ENCODE measurements at regions not wholly inside any gene's neighbourhood (a gene's known extent, or its start where the extent isn't known, plus 50 kb on each side); places are given as distances from the start of the nearest gene placed in this dataset.

DNA sequence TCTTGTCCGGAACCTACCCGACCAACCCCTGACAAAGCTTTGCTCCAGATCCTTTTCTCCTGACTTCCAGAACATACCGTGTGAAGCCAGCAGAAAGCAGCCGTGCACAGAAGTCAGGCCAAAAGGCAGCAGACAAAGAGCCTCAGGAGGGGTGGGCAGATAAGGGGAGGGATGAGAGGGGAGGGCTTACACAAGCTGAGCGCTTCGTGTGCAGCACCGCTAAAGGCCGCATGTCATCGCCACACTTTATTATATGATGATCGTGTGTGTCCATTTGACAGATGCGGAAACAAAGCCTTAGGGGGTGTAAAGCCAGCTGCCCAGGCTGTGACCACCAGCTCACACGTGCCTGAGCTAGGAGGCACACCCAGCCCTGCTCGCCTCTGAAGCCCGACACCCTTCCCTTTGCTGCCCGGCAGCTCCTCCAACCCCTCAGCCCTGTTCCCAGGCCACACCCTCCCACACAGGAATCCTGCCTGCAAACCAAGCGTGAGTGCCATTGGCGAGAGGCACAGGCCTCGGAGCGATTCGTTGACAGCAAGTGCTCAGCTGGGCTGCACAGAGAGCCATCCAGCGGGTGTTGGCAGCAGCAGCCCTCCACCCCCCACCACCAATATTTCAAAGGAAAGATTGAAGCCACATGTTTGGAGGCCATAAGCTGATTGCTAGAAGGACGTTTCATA is 170.5 kb upstream of the SMIM23 start:
- intact Hi-C loops (cut with micrococcal nuclease): no loop called here
- Histone ChIP-seq H3K18ac (ENCODE audit: low read depth, low read length) (no peak overlapping the region), H3K27me3 (ENCODE audit: control insufficient read depth, insufficient read depth, low read length) (peaks cover 58% of the 10 kb centered on the region), H2AK5ac (ENCODE audit: low read depth, low read length) (no peak overlapping the region), H3K9me3 (ENCODE audit: control insufficient read depth, insufficient read depth, low read length) (peaks cover 5% of the 10 kb centered on the region; the same call in 1 of the 2 replicates), H3K36me3 (ENCODE audit: control insufficient read depth, insufficient read depth, low read length) (no peaks in the 10 kb centered on the region), H4K20me1 (ENCODE audit: insufficient read depth, low read length) (no peaks in the 10 kb centered on the region), H3K79me1 (ENCODE audit: low read depth in 1 of 2, low read length in 2 of 2) (no peaks in the 10 kb centered on the region), H3K23ac (ENCODE audit: low read depth, low read length) (no peak overlapping the region), H3K4me2 (ENCODE audit: low read depth, low read length) (no peak overlapping the region), H3K4ac (ENCODE audit: low read depth, low read length) (no peak overlapping the region), H3K27ac (ENCODE audit: insufficient read depth, low read length) (no peak overlapping the region), H2BK20ac (ENCODE audit: low read depth, low read length) (no peak overlapping the region), H3K9ac (ENCODE audit: low read depth, low read length) (no peak overlapping the region), H2BK5ac (ENCODE audit: low read depth, low read length, poor library complexity, severe bottlenecking) (no peak overlapping the region), H3K4me1 (ENCODE audit: control insufficient read depth, insufficient read depth, low read length) (no peaks in the 10 kb centered on the region), H2AK9ac (replicated peaks; ENCODE audit: low read depth, low read length, poor library complexity) (no peak overlapping the region), H2AFZ (replicated peaks; ENCODE audit: low read length, poor library complexity) (no peak overlapping the region), H3K56ac (ENCODE audit: extremely low read depth, insufficient read depth, low read length) (no peak overlapping the region), H2BK120ac (ENCODE audit: low read depth, low read length) (no peak overlapping the region), H4K8ac (ENCODE audit: low read depth in 2 of 2, low read length in 2 of 2) (no peak overlapping the region), H3K14ac (replicated peaks; ENCODE audit: low read depth, low read length) (no peak overlapping the region), H2BK15ac (ENCODE audit: low read depth, low read length) (no peak overlapping the region), H4K5ac (ENCODE audit: low read depth, low read length) (no peak overlapping the region), H4K91ac (ENCODE audit: insufficient read depth, low read depth, low read length) (no peak overlapping the region), H3K9me1 (ENCODE audit: insufficient read depth, low read length) (no peaks in the 10 kb centered on the region), H3K4me3 (ENCODE audit: insufficient read depth, low read depth, low read length) (no peak overlapping the region)
- BruUV-seq (replicated peaks): no TSS peak
- dilution Hi-C loops (cut with HindIII; ENCODE audit: low sequenced_read_pairs, unreplicated experiment): no loop called here
- ATAC-seq (ENCODE audit: low read depth): no peak; the same call in 1 of the 2 replicates
- DNase-seq: no peak
- no peak for TF ChIP-seq RAD21 (IDR thresholded peaks at IDR 0.05; ENCODE audit: low read length)
- TF ChIP-seq FOS (IDR thresholded peaks at IDR 0.05; ENCODE audit: low read depth, low read length): no peak
- TF ChIP-seq, protein P1, sequence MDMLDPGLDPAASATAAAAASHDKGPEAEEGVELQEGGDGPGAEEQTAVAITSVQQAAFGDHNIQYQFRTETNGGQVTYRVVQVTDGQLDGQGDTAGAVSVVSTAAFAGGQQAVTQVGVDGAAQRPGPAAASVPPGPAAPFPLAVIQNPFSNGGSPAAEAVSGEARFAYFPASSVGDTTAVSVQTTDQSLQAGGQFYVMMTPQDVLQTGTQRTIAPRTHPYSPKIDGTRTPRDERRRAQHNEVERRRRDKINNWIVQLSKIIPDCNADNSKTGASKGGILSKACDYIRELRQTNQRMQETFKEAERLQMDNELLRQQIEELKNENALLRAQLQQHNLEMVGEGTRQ (IDR thresholded peaks at IDR 0.05; ENCODE audit: low read depth, low read length): no peak
- WGBS, 2 experiments (ENCODE audit: extremely low coverage in 2 of 2, insufficient read length in 1 of 2): 30% methylated on average over 12 of the region's 22 CpGs; no CpG with 5 or more reads in 1 of the 2 experiments
- POLR2A ChIA-PET (ENCODE audit: unreplicated experiment): no interaction called here
- CTCF ChIA-PET: no interaction called here
- in situ Hi-C loops (cut with MboI; ENCODE audit: low sequenced_read_pairs): loop anchor here (25.0 kb wide), 1 partner anchor 422 kb away; no protein-coding TSS in a partner anchor
